Neural crest cell (in vitro differentiated cells): ENCODE measurements at regions not wholly inside any gene's neighbourhood (a gene's known extent, or its start where the extent isn't known, plus 50 kb on each side); places are given as distances from the start of the nearest gene placed in this dataset.

Experiments
- DNase-seq: peaks from one replicate; pipeline ENCODE4 v3.0.0; 2021; ENCODE audit warnings: low read depth, mixed read lengths, low spot score
- H3K27ac Mint-ChIP-seq: one replicate; pipeline ENCODE4 v1.8.0; 2021; ENCODE audit warnings: mild to moderate bottlenecking, mixed read lengths; ENCODE audit not compliant: unreplicated experiment
- H3K27me3 Mint-ChIP-seq: 2 replicates; pipeline ENCODE4 v1.8.0; 2021; ENCODE audit warnings: low read depth, mild to moderate bottlenecking, mixed read lengths
- H3K36me3 Mint-ChIP-seq: 2 replicates; pipeline ENCODE4 v1.8.0; 2021; ENCODE audit warnings: low read depth, mild to moderate bottlenecking, mixed read lengths
- H3K4me1 Mint-ChIP-seq: 2 replicates; pipeline ENCODE4 v1.8.0; 2021; ENCODE audit warnings: mixed read lengths
- H3K4me3 Mint-ChIP-seq: one replicate; pipeline ENCODE4 v1.8.0; 2021; ENCODE audit warnings: mild to moderate bottlenecking, mixed read lengths
- H3K9me3 Mint-ChIP-seq: 2 replicates; pipeline ENCODE4 v1.8.0; 2021; ENCODE audit warnings: mixed read lengths
- TF ChIP-seq, protein P1 (sequence below): fragments of 200-600 bp; sonication (generic); conservative IDR thresholded peaks from 2 replicates; pipeline ENCODE4 v1.5.0; 2021; ENCODE audit warnings: antibody characterized with exemption, mild to moderate bottlenecking

DNA sequence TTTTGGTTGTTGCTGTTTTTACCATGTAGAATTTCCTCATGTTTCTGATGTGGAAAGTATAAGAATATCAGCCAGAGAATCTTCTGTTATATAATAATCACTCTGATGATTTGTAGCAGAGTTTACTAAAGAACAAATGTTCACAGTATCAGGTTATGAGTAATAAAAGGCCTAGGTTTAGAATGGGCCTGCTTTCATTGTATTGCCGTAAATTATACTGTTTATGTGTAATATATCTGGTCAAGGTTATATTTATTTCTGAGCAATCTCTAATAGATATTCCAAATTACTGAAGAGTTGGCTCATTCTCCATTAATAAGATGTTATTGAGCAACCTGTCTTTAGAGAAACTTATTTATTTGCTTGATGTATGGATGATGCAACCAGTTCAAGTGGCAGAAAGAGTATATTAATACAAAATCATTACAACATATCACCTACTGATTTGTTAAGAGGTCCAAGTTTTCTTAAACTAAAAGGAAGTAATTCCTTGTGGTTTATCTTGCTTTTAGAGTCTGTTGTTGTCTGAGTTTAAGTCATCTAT is 649.4 kb upstream of the CXADR start:
- H3K4me1 Mint-ChIP-seq = no peaks in the 10 kb centered on the region
- no peak overlapping the region for H3K27ac Mint-ChIP-seq
- H3K9me3 Mint-ChIP-seq = peaks cover 4% of the 10 kb centered on the region
- DNase-seq = no peak
- H3K27me3 Mint-ChIP-seq = no peaks in the 10 kb centered on the region
- TF ChIP-seq, protein P1, sequence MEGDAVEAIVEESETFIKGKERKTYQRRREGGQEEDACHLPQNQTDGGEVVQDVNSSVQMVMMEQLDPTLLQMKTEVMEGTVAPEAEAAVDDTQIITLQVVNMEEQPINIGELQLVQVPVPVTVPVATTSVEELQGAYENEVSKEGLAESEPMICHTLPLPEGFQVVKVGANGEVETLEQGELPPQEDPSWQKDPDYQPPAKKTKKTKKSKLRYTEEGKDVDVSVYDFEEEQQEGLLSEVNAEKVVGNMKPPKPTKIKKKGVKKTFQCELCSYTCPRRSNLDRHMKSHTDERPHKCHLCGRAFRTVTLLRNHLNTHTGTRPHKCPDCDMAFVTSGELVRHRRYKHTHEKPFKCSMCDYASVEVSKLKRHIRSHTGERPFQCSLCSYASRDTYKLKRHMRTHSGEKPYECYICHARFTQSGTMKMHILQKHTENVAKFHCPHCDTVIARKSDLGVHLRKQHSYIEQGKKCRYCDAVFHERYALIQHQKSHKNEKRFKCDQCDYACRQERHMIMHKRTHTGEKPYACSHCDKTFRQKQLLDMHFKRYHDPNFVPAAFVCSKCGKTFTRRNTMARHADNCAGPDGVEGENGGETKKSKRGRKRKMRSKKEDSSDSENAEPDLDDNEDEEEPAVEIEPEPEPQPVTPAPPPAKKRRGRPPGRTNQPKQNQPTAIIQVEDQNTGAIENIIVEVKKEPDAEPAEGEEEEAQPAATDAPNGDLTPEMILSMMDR = no peak
- H3K36me3 Mint-ChIP-seq = no peaks in the 10 kb centered on the region
- no peak overlapping the region for H3K4me3 Mint-ChIP-seq

DNA sequence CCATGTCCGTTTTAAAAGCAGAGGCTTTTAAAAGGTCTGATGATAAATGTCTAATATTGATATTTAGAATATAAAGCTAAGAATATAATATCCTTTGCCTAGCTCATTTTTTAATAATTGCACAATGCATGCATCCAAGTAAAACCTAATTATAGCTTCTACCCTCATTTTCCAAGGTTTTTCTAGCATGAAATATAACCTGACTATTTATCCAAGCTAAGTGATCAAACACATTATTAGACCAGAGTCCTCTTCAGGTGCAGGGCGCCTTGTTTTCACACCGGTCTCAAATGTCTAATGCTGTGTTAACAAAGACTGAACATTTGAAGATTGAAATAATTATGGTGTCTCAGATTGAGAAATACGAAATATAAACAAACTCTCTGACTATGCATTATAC is 648.9 kb upstream of the CXADR start:
- TF ChIP-seq, protein P1 = no peak
- Mint-ChIP-seq H3K4me1 (no peaks in the 10 kb centered on the region), H3K27me3 (no peaks in the 10 kb centered on the region), H3K9me3 (peaks cover 4% of the 10 kb centered on the region), H3K4me3 (no peak overlapping the region), H3K36me3 (no peaks in the 10 kb centered on the region), H3K27ac (no peak overlapping the region)
- DNase-seq = no peak

DNA sequence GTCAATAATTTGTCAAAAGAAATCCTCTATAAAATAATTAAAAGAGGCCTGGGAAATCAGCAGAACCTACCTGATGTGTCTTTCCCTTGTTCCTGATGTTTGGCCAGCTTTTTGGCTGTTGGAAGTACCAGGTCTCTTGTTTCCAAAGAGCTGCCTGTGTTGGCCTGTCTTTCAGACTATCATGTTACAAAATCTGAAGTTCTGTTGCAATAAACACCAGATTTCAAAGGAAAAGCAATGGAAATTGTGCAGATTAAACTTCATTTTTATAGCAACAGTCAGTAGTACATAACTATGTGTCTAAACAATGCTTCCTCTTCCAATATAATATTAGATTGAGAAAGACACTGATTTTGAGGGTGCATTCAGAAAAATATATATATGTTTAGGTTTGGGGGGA is 647.2 kb upstream of the CXADR start:
- no peak overlapping the region for H3K4me3 Mint-ChIP-seq
- DNase-seq = no peak

DNA sequence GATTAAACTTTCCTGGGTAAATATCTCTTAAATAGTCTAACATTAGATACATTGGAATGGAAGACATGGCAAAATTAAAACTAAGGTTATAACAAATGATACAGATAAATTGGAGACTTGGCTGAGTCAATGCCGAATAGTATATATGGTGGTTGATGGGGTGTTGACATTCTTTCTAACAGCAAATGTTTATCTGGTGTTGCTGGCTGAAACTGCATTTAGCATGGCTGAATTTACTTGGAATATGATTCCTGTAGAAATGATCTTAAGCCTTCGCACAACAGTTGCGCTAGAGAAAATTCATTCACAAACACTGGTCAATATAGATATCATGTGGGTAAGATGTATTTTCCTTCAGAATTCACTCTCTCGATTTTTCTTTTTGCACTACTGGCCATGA is 646.0 kb upstream of the CXADR start:
- no peaks in the 10 kb centered on the region for H3K27me3 Mint-ChIP-seq
- H3K4me1 Mint-ChIP-seq = no peaks in the 10 kb centered on the region
- H3K9me3 Mint-ChIP-seq = peaks cover 4% of the 10 kb centered on the region
- H3K36me3 Mint-ChIP-seq = no peaks in the 10 kb centered on the region
- DNase-seq = no peak
- TF ChIP-seq, protein P1 = no peak
- H3K4me3 Mint-ChIP-seq = no peak overlapping the region
- no peak overlapping the region for H3K27ac Mint-ChIP-seq

More for the DNA sequence above, 647.2 kb upstream of the CXADR start:
- H3K36me3 Mint-ChIP-seq = no peaks in the 10 kb centered on the region
- no peaks in the 10 kb centered on the region for H3K4me1 Mint-ChIP-seq
- H3K9me3 Mint-ChIP-seq = peaks cover 4% of the 10 kb centered on the region
- H3K27ac Mint-ChIP-seq = no peak overlapping the region
- H3K27me3 Mint-ChIP-seq = no peaks in the 10 kb centered on the region
- TF ChIP-seq, protein P1 = no peak

DNA sequence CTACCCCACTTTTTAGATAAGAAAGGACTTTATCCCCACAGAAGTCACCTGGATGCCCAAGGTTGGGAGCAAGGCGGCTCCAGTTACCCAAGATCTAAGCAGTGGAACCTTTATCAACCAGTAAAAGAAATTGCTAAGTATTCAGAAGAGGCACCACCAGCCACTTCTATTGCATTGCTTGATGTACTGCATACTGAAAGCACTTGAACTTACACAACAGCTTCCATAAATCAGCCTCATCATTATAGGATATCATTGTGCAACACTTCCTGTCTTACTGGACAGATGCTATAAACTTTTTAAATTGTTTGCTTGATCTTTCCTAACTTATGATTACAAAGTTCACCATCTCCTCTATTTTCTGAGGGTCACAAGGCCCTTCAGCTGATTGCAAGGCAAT is 642.7 kb upstream of the CXADR start:
- TF ChIP-seq, protein P1 = no peak
- DNase-seq = no peak
- Mint-ChIP-seq H3K4me1 (no peaks in the 10 kb centered on the region), H3K27me3 (no peaks in the 10 kb centered on the region), H3K36me3 (no peaks in the 10 kb centered on the region), H3K4me3 (no peak overlapping the region), H3K27ac (no peak overlapping the region), H3K9me3 (peaks cover 7% of the 10 kb centered on the region)
